Endodermal cell (in vitro differentiated cells): ENCODE measurements at regions not wholly inside any gene's neighbourhood (a gene's known extent, or its start where the extent isn't known, plus 50 kb on each side); places are given as distances from the start of the nearest gene placed in this dataset.

Experiments used
- DNase-seq: peaks from one replicate; pipeline ENCODE4 v3.0.0-alpha.2; 2017
- H3K27ac ChIP-seq: 2 replicates; pipeline ENCODE4 v1.5.1; 2013; ENCODE audit warnings: mild to moderate bottlenecking, low read depth, low read length, moderate library complexity
- H3K27me3 ChIP-seq: 2 replicates; pipeline ENCODE4 v1.6.1; 2013; ENCODE audit warnings: mild to moderate bottlenecking, low read length, moderate library complexity; ENCODE audit not compliant: insufficient read depth, control insufficient read depth, poor library complexity, severe bottlenecking
- H3K36me3 ChIP-seq: 2 replicates; pipeline ENCODE4 v1.7.0; 2013; ENCODE audit warnings: mild to moderate bottlenecking, low read length, moderate library complexity; ENCODE audit not compliant: control insufficient read depth, insufficient read depth
- H3K4me1 ChIP-seq: one replicate; pipeline ENCODE4 v1.7.0; 2013; ENCODE audit warnings: low read length; ENCODE audit not compliant: control insufficient read depth, insufficient read depth
- H3K4me3 ChIP-seq: 2 replicates; pipeline ENCODE4 v1.5.1; 2013; ENCODE audit warnings: mild to moderate bottlenecking, low read length, moderate library complexity
- H3K9ac ChIP-seq: 2 replicates; pipeline ENCODE4 v1.6.1; 2013; ENCODE audit warnings: mild to moderate bottlenecking, low read length, moderate library complexity; ENCODE audit not compliant: poor library complexity, severe bottlenecking; ENCODE audit errors: extremely low read depth
- H3K9me3 ChIP-seq: 2 replicates; pipeline ENCODE4 v1.6.1; 2013; ENCODE audit warnings: mild to moderate bottlenecking, low read length, moderate library complexity; ENCODE audit not compliant: control insufficient read depth
- H3K27ac Mint-ChIP-seq: 2 replicates; pipeline ENCODE4 v1.8.0; 2020; ENCODE audit warnings: mixed read lengths
- H3K27me3 Mint-ChIP-seq: 2 replicates; pipeline ENCODE4 v1.8.0; 2021; ENCODE audit warnings: mild to moderate bottlenecking, mixed read lengths; ENCODE audit not compliant: insufficient read depth
- H3K36me3 Mint-ChIP-seq: 2 replicates; pipeline ENCODE4 v1.8.0; 2020; ENCODE audit warnings: low read depth, mixed read lengths
- H3K4me1 Mint-ChIP-seq: 2 replicates; pipeline ENCODE4 v1.8.0; 2020; ENCODE audit warnings: mixed read lengths
- H3K4me3 Mint-ChIP-seq: 2 replicates; pipeline ENCODE4 v1.8.0; 2020; ENCODE audit warnings: mild to moderate bottlenecking, moderate library complexity, mixed read lengths
- H3K9me3 Mint-ChIP-seq: 2 replicates; pipeline ENCODE4 v1.8.0; 2020; ENCODE audit warnings: mild to moderate bottlenecking, mixed read lengths
- WGBS, 2 experiments: methylation state at CpG; one replicate each; pipeline versions ENCODE4 v1.1.5 to v1.1.7; 2013; ENCODE audit warnings: missing lambda C conversion rate in 2 of 2, mixed read lengths in 1 of 2; ENCODE audit not compliant: insufficient coverage in 1 of 2, insufficient read length in 1 of 2; 5-methylcytosine and 5-hydroxymethylcytosine counted together
- TF ChIP-seq, protein P1 (sequence below): fragments of 200-600 bp; sonication (generic); conservative IDR thresholded peaks from 2 replicates; pipeline ENCODE4 v1.5.0; 2021; ENCODE audit warnings: antibody characterized with exemption, mild to moderate bottlenecking

DNA sequence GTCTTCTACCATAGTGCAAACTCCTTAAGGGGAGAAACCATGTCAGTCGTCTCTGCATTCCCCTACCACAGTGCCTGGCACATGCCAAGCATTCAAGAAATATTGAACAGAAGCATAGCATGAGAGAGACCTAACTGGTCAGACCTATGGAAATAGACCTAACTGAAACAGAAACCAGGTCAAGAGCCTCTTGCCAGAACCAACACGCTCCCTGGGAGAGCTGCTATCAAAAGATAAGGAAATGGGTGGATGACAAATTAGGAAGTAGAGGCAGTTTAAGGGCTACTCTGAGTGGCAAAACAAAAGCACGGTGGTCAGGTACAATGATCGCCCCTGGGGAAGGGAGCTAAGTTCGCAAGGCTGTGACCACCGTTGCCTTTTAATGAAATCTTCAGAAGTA lies 66.0 kb upstream of the SMIM15 start:
- 91 to 94% methylated on average over 5 to 6 of the region's 6 CpGs for WGBS, 2 experiments

DNA sequence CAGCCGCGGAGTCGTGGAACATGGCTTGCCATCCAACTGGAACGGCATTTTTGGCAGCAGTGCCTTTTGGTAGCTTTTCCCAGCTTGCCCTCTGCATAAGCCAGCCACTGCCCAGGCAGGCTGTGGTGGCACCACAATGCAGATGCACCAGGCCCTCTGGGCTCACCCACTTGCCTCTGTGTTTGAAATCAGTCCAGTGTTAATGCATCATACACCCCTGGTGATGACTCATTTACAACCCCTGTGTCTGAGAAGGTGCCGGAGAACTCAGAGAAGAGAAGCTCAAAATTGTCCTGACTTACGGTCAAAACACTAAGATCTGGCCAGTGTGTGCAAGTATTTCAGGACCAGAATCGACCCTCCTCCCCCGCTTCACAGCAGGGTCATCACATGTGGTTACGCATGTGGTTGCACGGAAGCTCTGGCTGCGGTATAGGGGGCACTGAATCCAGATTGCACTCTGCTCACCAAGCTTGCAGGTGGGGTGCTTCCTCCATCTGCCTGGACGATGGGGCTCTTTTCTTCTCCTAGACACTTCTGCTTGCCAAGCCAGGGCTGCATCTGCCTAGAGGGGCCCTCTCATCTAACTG lies 66.5 kb upstream of the SMIM15 start:
- no peaks in the 10 kb centered on the region for H3K4me1 Mint-ChIP-seq
- 89 to 93% methylated on average over 12 of the region's 12 CpGs for WGBS, 2 experiments
- no peaks in the 10 kb centered on the region for H3K27me3 Mint-ChIP-seq
- no peak for DNase-seq
- H3K4me3 Mint-ChIP-seq, result no peak overlapping the region
- TF ChIP-seq, protein P1, sequence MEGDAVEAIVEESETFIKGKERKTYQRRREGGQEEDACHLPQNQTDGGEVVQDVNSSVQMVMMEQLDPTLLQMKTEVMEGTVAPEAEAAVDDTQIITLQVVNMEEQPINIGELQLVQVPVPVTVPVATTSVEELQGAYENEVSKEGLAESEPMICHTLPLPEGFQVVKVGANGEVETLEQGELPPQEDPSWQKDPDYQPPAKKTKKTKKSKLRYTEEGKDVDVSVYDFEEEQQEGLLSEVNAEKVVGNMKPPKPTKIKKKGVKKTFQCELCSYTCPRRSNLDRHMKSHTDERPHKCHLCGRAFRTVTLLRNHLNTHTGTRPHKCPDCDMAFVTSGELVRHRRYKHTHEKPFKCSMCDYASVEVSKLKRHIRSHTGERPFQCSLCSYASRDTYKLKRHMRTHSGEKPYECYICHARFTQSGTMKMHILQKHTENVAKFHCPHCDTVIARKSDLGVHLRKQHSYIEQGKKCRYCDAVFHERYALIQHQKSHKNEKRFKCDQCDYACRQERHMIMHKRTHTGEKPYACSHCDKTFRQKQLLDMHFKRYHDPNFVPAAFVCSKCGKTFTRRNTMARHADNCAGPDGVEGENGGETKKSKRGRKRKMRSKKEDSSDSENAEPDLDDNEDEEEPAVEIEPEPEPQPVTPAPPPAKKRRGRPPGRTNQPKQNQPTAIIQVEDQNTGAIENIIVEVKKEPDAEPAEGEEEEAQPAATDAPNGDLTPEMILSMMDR, result no peak
- Histone ChIP-seq H3K36me3 (no peaks in the 10 kb centered on the region), H3K4me3 (no peak overlapping the region), H3K27ac (no peak overlapping the region), H3K4me1 (no peaks in the 10 kb centered on the region), H3K9ac (no peak overlapping the region), H3K9me3 (peaks cover 8% of the 10 kb centered on the region), H3K27me3 (no peaks in the 10 kb centered on the region)
- H3K9me3 Mint-ChIP-seq, result peaks cover 5% of the 10 kb centered on the region
- H3K27ac Mint-ChIP-seq, result no peak overlapping the region
- H3K36me3 Mint-ChIP-seq, result no peaks in the 10 kb centered on the region

More for the DNA sequence above, 66.0 kb upstream of the SMIM15 start:
- Histone ChIP-seq H3K36me3 (no peaks in the 10 kb centered on the region), H3K9ac (no peak overlapping the region), H3K4me3 (no peak overlapping the region), H3K27me3 (no peaks in the 10 kb centered on the region), H3K9me3 (peaks cover 8% of the 10 kb centered on the region), H3K4me1 (no peaks in the 10 kb centered on the region), H3K27ac (no peak overlapping the region)
- Mint-ChIP-seq H3K27me3 (no peaks in the 10 kb centered on the region), H3K4me3 (no peak overlapping the region), H3K9me3 (peaks cover 5% of the 10 kb centered on the region), H3K36me3 (no peaks in the 10 kb centered on the region), H3K27ac (no peak overlapping the region), H3K4me1 (no peaks in the 10 kb centered on the region)
- no peak for DNase-seq
- TF ChIP-seq, protein P1, result no peak

DNA sequence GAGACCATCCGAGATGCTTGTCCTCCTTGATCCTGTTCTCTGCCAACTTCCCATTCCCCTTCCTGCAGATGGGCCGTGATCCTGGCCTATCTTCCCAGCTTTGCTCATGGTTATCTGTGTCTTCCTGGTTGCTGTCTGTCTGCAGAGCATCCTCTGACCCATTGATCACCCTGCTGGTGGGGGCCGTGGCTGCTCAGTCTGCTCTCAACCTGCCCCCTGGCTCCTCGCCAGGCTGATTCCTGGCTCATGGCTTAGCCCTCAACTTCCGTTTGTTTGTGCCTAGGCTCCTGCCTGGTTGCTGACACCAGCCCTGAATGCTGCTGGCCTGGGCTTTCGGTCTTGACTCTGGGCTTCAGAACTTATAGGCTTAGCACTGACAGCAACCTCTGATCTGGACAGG lies 67.1 kb upstream of the SMIM15 start:
- no peak overlapping the region for H3K9ac ChIP-seq
- Mint-ChIP-seq H3K27me3 (no peaks in the 10 kb centered on the region), H3K4me3 (no peak overlapping the region), H3K36me3 (no peaks in the 10 kb centered on the region), H3K27ac (no peak overlapping the region), H3K9me3 (peaks cover 5% of the 10 kb centered on the region), H3K4me1 (no peaks in the 10 kb centered on the region)
- H3K27ac ChIP-seq, result no peak overlapping the region
- H3K9me3 ChIP-seq, result peaks cover 8% of the 10 kb centered on the region
- H3K4me1 ChIP-seq, result no peaks in the 10 kb centered on the region
- H3K4me3 ChIP-seq, result no peak overlapping the region
- H3K27me3 ChIP-seq, result no peaks in the 10 kb centered on the region
- peak; percentile 53 for DNase-seq
- TF ChIP-seq, protein P1, result no peak
- WGBS, 2 experiments, result 89 to 91% methylated on average over 6 of the region's 6 CpGs
- H3K36me3 ChIP-seq, result no peaks in the 10 kb centered on the region
